K562 (cell line): ENCODE measurements at regions not wholly inside any gene's neighbourhood (a gene's known extent, or its start where the extent isn't known, plus 50 kb on each side); places are given as distances from the start of the nearest gene placed in this dataset.

ENCODE experiments used
- ATAC-seq: fragments of 200-7000 bp; cut with Tn5 transposase; 3 replicates; pipeline ENCODE4 v1.9.1; 2020; ENCODE audit warnings: moderate library complexity
- BruUV-seq: library from RNA; stranded (reverse); fragments of 400-500 nt; replicated peaks from 2 replicates; lab custom pipeline; 2021; lab: Mats Ljungman, UMichigan
- CTCF ChIA-PET: fragments of 300-600 bp; formaldehyde crosslinking; extraction: SDS; loops from one replicate; lab custom pipeline; 2021; ENCODE audit warnings: low intra/inter-chr PET ratio; lab: Yijun Ruan, JAX
- POLR2A ChIA-PET: fragments of 300-600, 350-650 bp; sonication (Branson Sonifier 250); formaldehyde crosslinking; extraction: SDS; loops from one replicate; lab custom pipeline; 2021; ENCODE audit warnings: antibody characterized with exemption, inconsistent platforms; lab: Yijun Ruan, JAX
- DNase-seq, 4 experiments: peaks; one replicate each; pipeline versions ENCODE4 v3.0.0 to v3.0.0-alpha.2; 2011 to 2018; ENCODE audit warnings: low spot score in 3 of 4, mixed read lengths in 3 of 4; ENCODE audit errors: extremely low read depth in 1 of 4
- FAIRE-seq: peaks from 2 replicates; lab custom pipeline; 2011; peaks lifted over from hg19 to GRCh38; lab: Jason Lieb, UNC
- H2AFZ ChIP-seq: 2 replicates; pipeline ENCODE4 v1.6.0; 2011; ENCODE audit warnings: low read depth, low read length, control low read depth, inconsistent platforms
- H3K27ac ChIP-seq: fragments of 200-600 bp; 3 replicates; pipeline ENCODE4 v1.8.0; 2011; ENCODE audit warnings: low read depth, mild to moderate bottlenecking, control low read depth, inconsistent platforms, low read length, moderate library complexity, mixed read lengths; ENCODE audit errors: extremely low read depth
- H3K27me3 ChIP-seq, 2 experiments: fragments of 300-600 bp in 1 of 2; 2 replicates in 1 of 2; 3 replicates in 1 of 2; pipeline versions ENCODE4 v1.6.0 to v1.8.0; 2011; ENCODE audit warnings: inconsistent platforms in 2 of 2, low read length in 2 of 2, mild to moderate bottlenecking in 1 of 2, mixed read lengths in 1 of 2, moderate library complexity in 1 of 2; ENCODE audit not compliant: control insufficient read depth in 2 of 2, insufficient read depth in 2 of 2
- H3K36me3 ChIP-seq: fragments of 300-600 bp; 3 replicates; pipeline ENCODE4 v1.8.0; 2011; ENCODE audit warnings: mild to moderate bottlenecking, low read length, inconsistent platforms; ENCODE audit not compliant: control insufficient read depth, insufficient read depth
- H3K4me1 ChIP-seq, 2 experiments: fragments of 200-600 bp in 1 of 2; replicated peaks in 1 of 2; 2 replicates in 1 of 2; 3 replicates in 1 of 2; pipeline versions ENCODE4 v1.5.1 to v1.8.0; 2011; ENCODE audit warnings: inconsistent platforms in 2 of 2, low read length in 2 of 2, mild to moderate bottlenecking in 1 of 2, mixed read lengths in 1 of 2, moderate library complexity in 1 of 2; ENCODE audit not compliant: control insufficient read depth in 2 of 2, insufficient read depth in 2 of 2
- H3K4me2 ChIP-seq: 2 replicates; pipeline ENCODE4 v1.6.1; 2011; ENCODE audit warnings: low read length, control low read depth, inconsistent platforms, mixed read lengths; ENCODE audit not compliant: insufficient read depth
- H3K4me3 ChIP-seq: fragments of 200-600 bp; sonication (generic), shearing (Covaris generic); 2 replicates; pipeline ENCODE4 v1.5.1; 2016; ENCODE audit warnings: control low read depth, inconsistent platforms
- H3K79me2 ChIP-seq: fragments of 200-600 bp; 3 replicates; pipeline ENCODE4 v1.8.0; 2011; ENCODE audit warnings: low read length, inconsistent platforms; ENCODE audit not compliant: control insufficient read depth, insufficient read depth
- H3K9ac ChIP-seq, 2 experiments: 2 replicates each; pipeline versions ENCODE4 v1.6.0 to v1.6.1; 2011; ENCODE audit warnings: low read depth in 2 of 2, low read length in 2 of 2, control low read depth in 1 of 2, inconsistent platforms in 1 of 2, mild to moderate bottlenecking in 1 of 2, mixed read lengths in 1 of 2; ENCODE audit not compliant: insufficient read depth in 1 of 2
- H3K9me1 ChIP-seq: one replicate; pipeline ENCODE4 v1.6.0; 2011; ENCODE audit warnings: inconsistent platforms, mild to moderate bottlenecking, low read length, moderate library complexity; ENCODE audit not compliant: control insufficient read depth, insufficient read depth
- H3K9me3 ChIP-seq: replicated peaks from 2 replicates; pipeline ENCODE4 v1.5.1; 2011; ENCODE audit warnings: low read depth, low read length, inconsistent platforms; ENCODE audit not compliant: control insufficient read depth, insufficient read depth
- H4K20me1 ChIP-seq: replicated peaks from 2 replicates; pipeline ENCODE4 v1.6.1; 2011; ENCODE audit warnings: low read length, inconsistent platforms, mixed read lengths; ENCODE audit not compliant: control insufficient read depth, insufficient read depth
- CCAR2 ChIP-seq: fragments of 200-400 bp; formaldehyde crosslinking; IDR thresholded peaks from 2 replicates; pipeline ENCODE4 v1.6.1; 2017; ENCODE audit warnings: mild to moderate bottlenecking, low read depth, low read length
- ERF ChIP-seq: fragments of 450-650 bp; formaldehyde crosslinking; IDR thresholded peaks from 2 replicates; pipeline ENCODE4 v1.4.0; 2020; ENCODE audit warnings: mild to moderate bottlenecking, mixed read lengths
- MIER1 ChIP-seq: fragments of 450-650 bp; IDR thresholded peaks from 2 replicates; pipeline ENCODE4 v1.6.1; 2016; ENCODE audit warnings: antibody characterized with exemption, mild to moderate bottlenecking, low read depth
- NCOA4 ChIP-seq: fragments of 450-650 bp; IDR thresholded peaks from 2 replicates; pipeline ENCODE4 v1.6.1; 2018; ENCODE audit warnings: mild to moderate bottlenecking; ENCODE audit not compliant: partially characterized antibody
- PRPF4 ChIP-seq: fragments of 200-400 bp; formaldehyde crosslinking; IDR thresholded peaks from one replicate; pipeline ENCODE4 v1.6.1; 2017; ENCODE audit warnings: low read length, low read depth, mild to moderate bottlenecking; ENCODE audit not compliant: insufficient read depth, poor library complexity, severe bottlenecking
- SETDB1 ChIP-seq: IDR thresholded peaks from one replicate; pipeline ENCODE4 v1.6.1; 2012; ENCODE audit warnings: low read length, control low read depth, inconsistent platforms
- SIN3B ChIP-seq: fragments of 450-650 bp; IDR thresholded peaks from 2 replicates; pipeline ENCODE4 v1.6.1; 2017; ENCODE audit warnings: low read depth, mild to moderate bottlenecking, moderate library complexity
- SP2 ChIP-seq: IDR thresholded peaks from 2 replicates; pipeline ENCODE4 v1.6.1; 2011; ENCODE audit warnings: mild to moderate bottlenecking, low read depth, low read length, moderate library complexity; ENCODE audit not compliant: poor library complexity, severe bottlenecking; ENCODE audit errors: extremely low read depth
- ZNF707 ChIP-seq: fragments of 250-450 bp; sonication (Bioruptor Pico); conservative IDR thresholded peaks from 2 replicates; pipeline ENCODE4 v1.8.0; 2022; ENCODE audit warnings: inconsistent platforms, mild to moderate bottlenecking, moderate library complexity
- WGBS: fragments of 100-300 bp; shearing (Covaris generic); methylation state at CpG from one replicate; pipeline ENCODE4 v1.1.6; 2016; ENCODE audit warnings: low coverage, mixed read lengths; ENCODE audit not compliant: insufficient coverage; ENCODE audit errors: missing lambda C conversion rate; 5-methylcytosine and 5-hydroxymethylcytosine counted together
- in situ Hi-C: fragments of 300-500 bp; cut with MboI; formaldehyde crosslinking; loops from 4 replicates; pipeline ENCODE4 v1.15.0; 2018; ENCODE audit warnings: inconsistent platforms, mixed read lengths
- intact Hi-C: fragments of 100-400 bp; cut with micrococcal nuclease; formaldehyde crosslinking; loops from 2 replicates; pipeline ENCODE4 v1.14.2; 2022
- TF ChIP-seq, protein P1 (sequence below): fragments of 450-650 bp; formaldehyde crosslinking; IDR thresholded peaks from 2 replicates; pipeline ENCODE4 v1.4.0; 2020; ENCODE audit warnings: mild to moderate bottlenecking, moderate library complexity
- TF ChIP-seq, protein P2 (sequence below): IDR thresholded peaks from 2 replicates; pipeline ENCODE4 v1.6.1; 2012; ENCODE audit warnings: low read depth, low read length, improper control_type of control experiment, borderline replicate concordance
- TF ChIP-seq, protein P3 (sequence below): sonication (generic); formaldehyde crosslinking; IDR thresholded peaks from 2 replicates; pipeline ENCODE4 v1.8.0; 2022; ENCODE audit warnings: mild to moderate bottlenecking, low read depth, missing genetic modification reagents
- TF ChIP-seq, protein P4 (sequence below): sonication (generic); formaldehyde crosslinking; IDR thresholded peaks from 2 replicates; pipeline ENCODE4 v1.5.0; 2020; ENCODE audit warnings: missing genetic modification reagents

DNA sequence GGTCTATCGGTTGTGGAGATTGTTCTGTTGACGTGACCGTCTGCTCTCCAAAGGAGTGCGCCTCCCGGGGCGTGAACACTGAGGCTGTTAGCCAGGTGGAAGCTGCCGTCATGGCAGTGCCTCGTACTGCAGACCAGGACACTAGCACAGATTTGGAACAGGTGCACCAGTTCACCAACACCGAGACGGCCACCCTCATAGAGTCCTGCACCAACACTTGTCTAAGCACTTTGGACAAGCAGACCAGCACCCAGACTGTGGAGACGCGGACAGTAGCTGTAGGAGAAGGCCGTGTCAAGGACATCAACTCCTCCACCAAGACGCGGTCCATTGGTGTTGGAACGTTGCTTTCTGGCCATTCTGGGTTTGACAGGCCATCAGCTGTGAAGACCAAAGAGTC lies 128.9 kb upstream of the DMRT1 start (continued):
- no peak for TF ChIP-seq SP2
- no peak for TF ChIP-seq SETDB1
- TF ChIP-seq MIER1, result no peak
- TF ChIP-seq, protein P1, sequence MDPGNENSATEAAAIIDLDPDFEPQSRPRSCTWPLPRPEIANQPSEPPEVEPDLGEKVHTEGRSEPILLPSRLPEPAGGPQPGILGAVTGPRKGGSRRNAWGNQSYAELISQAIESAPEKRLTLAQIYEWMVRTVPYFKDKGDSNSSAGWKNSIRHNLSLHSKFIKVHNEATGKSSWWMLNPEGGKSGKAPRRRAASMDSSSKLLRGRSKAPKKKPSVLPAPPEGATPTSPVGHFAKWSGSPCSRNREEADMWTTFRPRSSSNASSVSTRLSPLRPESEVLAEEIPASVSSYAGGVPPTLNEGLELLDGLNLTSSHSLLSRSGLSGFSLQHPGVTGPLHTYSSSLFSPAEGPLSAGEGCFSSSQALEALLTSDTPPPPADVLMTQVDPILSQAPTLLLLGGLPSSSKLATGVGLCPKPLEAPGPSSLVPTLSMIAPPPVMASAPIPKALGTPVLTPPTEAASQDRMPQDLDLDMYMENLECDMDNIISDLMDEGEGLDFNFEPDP (CRISPR knock-in tag), result no peak
- TF ChIP-seq, protein P2, sequence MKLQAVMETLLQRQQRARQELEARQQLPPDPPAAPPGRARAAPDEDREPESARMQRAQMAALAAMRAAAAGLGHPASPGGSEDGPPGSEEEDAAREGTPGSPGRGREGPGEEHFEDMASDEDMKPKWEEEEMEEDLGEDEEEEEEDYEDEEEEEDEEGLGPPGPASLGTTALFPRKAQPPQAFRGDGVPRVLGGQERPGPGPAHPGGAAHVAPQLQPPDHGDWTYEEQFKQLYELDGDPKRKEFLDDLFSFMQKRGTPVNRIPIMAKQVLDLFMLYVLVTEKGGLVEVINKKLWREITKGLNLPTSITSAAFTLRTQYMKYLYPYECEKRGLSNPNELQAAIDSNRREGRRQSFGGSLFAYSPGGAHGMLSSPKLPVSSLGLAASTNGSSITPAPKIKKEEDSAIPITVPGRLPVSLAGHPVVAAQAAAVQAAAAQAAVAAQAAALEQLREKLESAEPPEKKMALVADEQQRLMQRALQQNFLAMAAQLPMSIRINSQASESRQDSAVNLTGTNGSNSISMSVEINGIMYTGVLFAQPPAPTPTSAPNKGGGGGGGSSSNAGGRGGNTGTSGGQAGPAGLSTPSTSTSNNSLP, result no peak
- TF ChIP-seq SIN3B, result no peak
- TF ChIP-seq, protein P3, sequence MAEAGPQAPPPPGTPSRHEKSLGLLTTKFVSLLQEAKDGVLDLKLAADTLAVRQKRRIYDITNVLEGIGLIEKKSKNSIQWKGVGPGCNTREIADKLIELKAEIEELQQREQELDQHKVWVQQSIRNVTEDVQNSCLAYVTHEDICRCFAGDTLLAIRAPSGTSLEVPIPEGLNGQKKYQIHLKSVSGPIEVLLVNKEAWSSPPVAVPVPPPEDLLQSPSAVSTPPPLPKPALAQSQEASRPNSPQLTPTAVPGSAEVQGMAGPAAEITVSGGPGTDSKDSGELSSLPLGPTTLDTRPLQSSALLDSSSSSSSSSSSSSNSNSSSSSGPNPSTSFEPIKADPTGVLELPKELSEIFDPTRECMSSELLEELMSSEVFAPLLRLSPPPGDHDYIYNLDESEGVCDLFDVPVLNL (CRISPR knock-in tag), result no peak

DNA sequence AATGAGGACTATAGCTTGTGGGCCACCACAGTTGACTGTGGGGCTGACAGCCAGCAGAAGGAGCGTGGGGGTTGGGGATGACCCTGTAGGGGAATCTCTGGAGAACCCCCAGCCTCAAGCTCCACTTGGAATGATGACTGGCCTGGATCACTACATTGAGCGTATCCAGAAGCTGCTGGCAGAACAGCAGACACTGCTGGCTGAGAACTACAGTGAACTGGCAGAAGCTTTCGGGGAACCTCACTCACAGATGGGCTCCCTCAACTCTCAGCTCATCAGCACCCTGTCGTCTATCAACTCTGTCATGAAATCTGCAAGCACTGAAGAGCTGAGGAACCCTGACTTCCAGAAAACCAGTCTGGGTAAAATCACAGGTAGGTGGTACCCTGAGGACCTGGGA lies 128.4 kb upstream of the DMRT1 start:
- Histone ChIP-seq H3K27me3 (peaks cover 7 to 31% of the 10 kb centered on the region in 2 experiments; a peak in 4 of 5 replicates), H3K4me1 (no peaks in the 10 kb centered on the region), H2AFZ (no peak overlapping the region), H3K4me2 (no peak overlapping the region), H4K20me1 (no peaks in the 10 kb centered on the region), H3K4me3 (no peak overlapping the region), H3K9me1 (no peaks in the 10 kb centered on the region), H3K9ac (no peak overlapping the region), H3K9me3 (no peaks in the 10 kb centered on the region), H3K79me2 (no peaks in the 10 kb centered on the region), H3K36me3 (no peaks in the 10 kb centered on the region), H3K27ac (no peak overlapping the region)
- ATAC-seq (no peak), DNase-seq (no peak), FAIRE-seq (no peak)
- in situ Hi-C loops (no loop called here), intact Hi-C loops (no loop called here)
- ChIA-PET POLR2A (no interaction called here), CTCF (no interaction called here)
- BruUV-seq, result no TSS peak
- WGBS, result 0% methylated on average over 4 of the region's 4 CpGs
- TF ChIP-seq PRPF4 (no peak), ERF (CRISPR knock-in tag) (no peak), CCAR2 (no peak), NCOA4 (no peak), ZNF707 (CRISPR knock-in tag) (no peak)
- TF ChIP-seq, protein P4, sequence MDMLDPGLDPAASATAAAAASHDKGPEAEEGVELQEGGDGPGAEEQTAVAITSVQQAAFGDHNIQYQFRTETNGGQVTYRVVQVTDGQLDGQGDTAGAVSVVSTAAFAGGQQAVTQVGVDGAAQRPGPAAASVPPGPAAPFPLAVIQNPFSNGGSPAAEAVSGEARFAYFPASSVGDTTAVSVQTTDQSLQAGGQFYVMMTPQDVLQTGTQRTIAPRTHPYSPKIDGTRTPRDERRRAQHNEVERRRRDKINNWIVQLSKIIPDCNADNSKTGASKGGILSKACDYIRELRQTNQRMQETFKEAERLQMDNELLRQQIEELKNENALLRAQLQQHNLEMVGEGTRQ (CRISPR knock-in tag), result no peak
